Upper lobe of left lung (tissue), 6 donors: ENCODE measurements at regions not wholly inside any gene's neighbourhood (a gene's known extent, or its start where the extent isn't known, plus 50 kb on each side); places are given as distances from the start of the nearest gene placed in this dataset.

Experiments
- ATAC-seq, 2 donors: fragments of 200-7000 bp; cut with Tn5 transposase; one replicate each; pipeline ENCODE4 v1.9.1; 2022; ENCODE audit warnings: mild to moderate bottlenecking in 2 of 2, moderate library complexity in 2 of 2; ENCODE audit not compliant: low FRiP score in 2 of 2
- DNase-seq, 2 donors: peaks; one replicate each; pipeline ENCODE4 v3.0.0-alpha.2; 2019 to 2020
- H3K27ac ChIP-seq, 4 donors: fragments of 200-600 bp; sonication (generic); one replicate each; pipeline ENCODE4 v1.5.1; 2016 to 2019
- H3K27me3 ChIP-seq, 4 donors: fragments of 200-600 bp; sonication (generic); one replicate each; pipeline ENCODE4 v1.5.1; 2017 to 2019
- H3K36me3 ChIP-seq, 4 donors: fragments of 200-600 bp; sonication (generic); one replicate each; pipeline ENCODE4 v1.5.1; 2016 to 2019
- H3K4me1 ChIP-seq, 4 donors: fragments of 200-600 bp; sonication (generic); one replicate each; pipeline ENCODE4 v1.5.1; 2018 to 2019
- H3K4me3 ChIP-seq, 4 donors: fragments of 200-600 bp; sonication (generic); one replicate each; pipeline ENCODE4 v1.5.1; 2017 to 2019; ENCODE audit warnings: mild to moderate bottlenecking in 2 of 4, moderate library complexity in 1 of 4
- H3K9me3 ChIP-seq, 4 donors: fragments of 200-600 bp; sonication (generic); one replicate each; pipeline ENCODE4 v1.5.1; 2018 to 2019
- EP300 ChIP-seq, 4 donors: sonication (generic); formaldehyde crosslinking; IDR thresholded peaks; one replicate each; pipeline ENCODE4 v1.5.1; 2017; ENCODE audit warnings: antibody characterized with exemption in 4 of 4, control low read depth in 2 of 4
- POLR2A ChIP-seq, 4 donors: fragments of 450-650 bp; IDR thresholded peaks; one replicate each; pipeline ENCODE4 v1.5.1; 2016 to 2017; ENCODE audit warnings: antibody characterized with exemption in 4 of 4, mild to moderate bottlenecking in 2 of 4
- POLR2AphosphoS5 ChIP-seq, 2 donors: sonication (generic); formaldehyde crosslinking; IDR thresholded peaks; one replicate each; pipeline ENCODE4 v1.5.1; 2017; ENCODE audit warnings: antibody characterized with exemption in 2 of 2
- WGBS, 2 donors: methylation state at CpG; one replicate each; pipeline ENCODE4 v1.1.5; 2017 to 2018; 5-methylcytosine and 5-hydroxymethylcytosine counted together
- TF ChIP-seq, protein P1 (sequence below), 6 experiments: fragments of 450-650 bp in 4 of 6; fragments of 200-600 bp in 2 of 6; sonication (generic) in 2 of 6; IDR thresholded peaks; one replicate each; pipeline ENCODE4 v1.5.1; 2016 to 2019; ENCODE audit warnings: antibody characterized with exemption in 6 of 6
- donor health status: DM: no; HTN: no; CAD: no; lungs with moderate emphysema.
- donor health status: DM: no; HTN: yes; CAD: no; lungs with severe emphysema.

- no peak for DNase-seq
- TF ChIP-seq POLR2A (IDR thresholded peaks at IDR 0.05) (no peak), EP300 (IDR thresholded peaks at IDR 0.05) (no peak)
- TF ChIP-seq, protein P1, sequence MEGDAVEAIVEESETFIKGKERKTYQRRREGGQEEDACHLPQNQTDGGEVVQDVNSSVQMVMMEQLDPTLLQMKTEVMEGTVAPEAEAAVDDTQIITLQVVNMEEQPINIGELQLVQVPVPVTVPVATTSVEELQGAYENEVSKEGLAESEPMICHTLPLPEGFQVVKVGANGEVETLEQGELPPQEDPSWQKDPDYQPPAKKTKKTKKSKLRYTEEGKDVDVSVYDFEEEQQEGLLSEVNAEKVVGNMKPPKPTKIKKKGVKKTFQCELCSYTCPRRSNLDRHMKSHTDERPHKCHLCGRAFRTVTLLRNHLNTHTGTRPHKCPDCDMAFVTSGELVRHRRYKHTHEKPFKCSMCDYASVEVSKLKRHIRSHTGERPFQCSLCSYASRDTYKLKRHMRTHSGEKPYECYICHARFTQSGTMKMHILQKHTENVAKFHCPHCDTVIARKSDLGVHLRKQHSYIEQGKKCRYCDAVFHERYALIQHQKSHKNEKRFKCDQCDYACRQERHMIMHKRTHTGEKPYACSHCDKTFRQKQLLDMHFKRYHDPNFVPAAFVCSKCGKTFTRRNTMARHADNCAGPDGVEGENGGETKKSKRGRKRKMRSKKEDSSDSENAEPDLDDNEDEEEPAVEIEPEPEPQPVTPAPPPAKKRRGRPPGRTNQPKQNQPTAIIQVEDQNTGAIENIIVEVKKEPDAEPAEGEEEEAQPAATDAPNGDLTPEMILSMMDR (IDR thresholded peaks at IDR 0.05) = no peak
- WGBS, 2 donors = 83 to 84% methylated on average over 2 of the region's 2 CpGs
- no peak for ATAC-seq
- Histone ChIP-seq H3K9me3 (no peaks in the 10 kb centered on the region), H3K27ac (no peak overlapping the region), H3K4me1 (no peaks in the 10 kb centered on the region), H3K4me3 (no peak overlapping the region), H3K36me3 (no peaks in the 10 kb centered on the region), H3K27me3 (no peaks in the 10 kb centered on the region)
Measured at GRCh38 chr18:28855989-28856388, 679.1 kb upstream of the CDH2 start.

DNA sequence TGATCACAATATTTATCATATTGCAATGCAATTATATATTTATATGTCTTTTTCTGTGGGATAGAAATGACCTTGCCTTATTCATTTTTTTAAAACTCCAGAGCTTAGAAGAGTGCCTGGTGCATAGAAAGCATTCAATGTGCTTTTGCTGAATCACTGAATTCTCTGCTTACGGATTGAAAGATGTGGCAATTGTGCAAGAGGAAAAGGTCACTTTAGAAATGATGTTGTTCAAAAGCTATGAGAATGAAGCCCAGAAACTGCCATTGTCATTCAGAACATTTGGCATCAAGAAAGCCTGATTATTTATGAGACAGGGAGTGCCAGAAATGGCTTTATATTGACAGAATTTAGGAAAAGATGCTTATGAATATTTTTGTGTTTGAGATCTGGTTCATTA is 678.6 kb upstream of the CDH2 start:
- no peak overlapping the region for H3K27ac ChIP-seq
- DNase-seq (no peak), ATAC-seq (no peak)
- no peaks in the 10 kb centered on the region for H3K27me3 ChIP-seq
- TF ChIP-seq, protein P1 (IDR thresholded peaks at IDR 0.05) = no peak
- no peak for TF ChIP-seq EP300 (IDR thresholded peaks at IDR 0.05)
- no peak for TF ChIP-seq POLR2AphosphoS5 (IDR thresholded peaks at IDR 0.05)
- no peak for TF ChIP-seq POLR2A (IDR thresholded peaks at IDR 0.05)
- 34 to 48% methylated on average over 1 of the region's 1 CpG for WGBS, 2 donors
- no peaks in the 10 kb centered on the region for H3K36me3 ChIP-seq
- no peaks in the 10 kb centered on the region for H3K4me1 ChIP-seq
- H3K9me3 ChIP-seq = no peaks in the 10 kb centered on the region
- no peak overlapping the region for H3K4me3 ChIP-seq

GRCh38 chr18:28854964-28855363 is 678.0 kb upstream of the CDH2 start:
- Histone ChIP-seq H3K27ac (no peak overlapping the region), H3K9me3 (no peaks in the 10 kb centered on the region), H3K4me1 (no peaks in the 10 kb centered on the region), H3K36me3 (no peaks in the 10 kb centered on the region), H3K27me3 (no peaks in the 10 kb centered on the region), H3K4me3 (no peak overlapping the region)
- 80 to 90% methylated on average over 1 of the region's 1 CpG for WGBS, 2 donors
- ATAC-seq (no peak), DNase-seq (no peak)
- TF ChIP-seq EP300 (IDR thresholded peaks at IDR 0.05) (no peak), POLR2A (IDR thresholded peaks at IDR 0.05) (no peak), POLR2AphosphoS5 (IDR thresholded peaks at IDR 0.05) (no peak)
- TF ChIP-seq, protein P1 (IDR thresholded peaks at IDR 0.05) = no peak

- no peak for ATAC-seq
- WGBS, 2 donors = 76 to 85% methylated on average over 3 of the region's 3 CpGs
Measured at GRCh38 chr18:28846958-28847357, 670.0 kb upstream of the CDH2 start.

DNA sequence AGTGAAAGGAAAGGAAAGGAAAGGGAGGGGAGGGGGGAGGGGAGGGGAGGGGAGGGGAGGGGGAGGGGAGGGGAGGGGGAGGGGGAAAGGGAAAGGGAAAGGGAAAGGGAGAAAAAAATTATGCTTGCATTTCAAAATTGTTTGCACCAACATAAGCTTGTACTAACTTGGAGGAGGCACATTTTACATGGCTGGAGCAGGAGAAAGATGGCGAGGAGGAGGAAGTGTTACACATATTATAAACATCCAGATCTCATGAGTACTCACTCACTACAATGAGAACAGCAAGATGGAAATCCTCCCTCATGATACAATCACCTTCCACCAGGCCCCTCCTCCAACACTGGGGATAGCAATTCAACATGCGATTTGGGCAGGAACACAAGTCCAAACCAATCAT is 660.2 kb upstream of the CDH2 start:
- 66 to 75% methylated on average over 2 of the region's 2 CpGs for WGBS, 2 donors
- ATAC-seq = no peak

More at GRCh38 chr18:28846958-28847357, 670.0 kb upstream of the CDH2 start:
- no peaks in the 10 kb centered on the region for H3K36me3 ChIP-seq
- H3K9me3 ChIP-seq = no peaks in the 10 kb centered on the region
- no peak overlapping the region for H3K4me3 ChIP-seq
- TF ChIP-seq EP300 (IDR thresholded peaks at IDR 0.05) (no peak), POLR2AphosphoS5 (IDR thresholded peaks at IDR 0.05) (no peak), POLR2A (IDR thresholded peaks at IDR 0.05) (no peak)
- TF ChIP-seq, protein P1 (IDR thresholded peaks at IDR 0.05) = no peak
- no peak for DNase-seq
- H3K27ac ChIP-seq = no peak overlapping the region
- H3K4me1 ChIP-seq = no peaks in the 10 kb centered on the region
- H3K27me3 ChIP-seq = no peaks in the 10 kb centered on the region

More for the DNA sequence above, 660.2 kb upstream of the CDH2 start:
- Histone ChIP-seq H3K4me1 (no peaks in the 10 kb centered on the region), H3K4me3 (no peak overlapping the region), H3K27me3 (no peaks in the 10 kb centered on the region), H3K9me3 (no peaks in the 10 kb centered on the region), H3K36me3 (no peaks in the 10 kb centered on the region), H3K27ac (no peak overlapping the region)
- TF ChIP-seq POLR2AphosphoS5 (IDR thresholded peaks at IDR 0.05) (no peak), EP300 (IDR thresholded peaks at IDR 0.05) (no peak), POLR2A (IDR thresholded peaks at IDR 0.05) (no peak)
- TF ChIP-seq, protein P1 (IDR thresholded peaks at IDR 0.05) = no peak
- no peak for DNase-seq
